ENCODE measurements at regions not wholly inside any gene's neighbourhood (a gene's known extent, or its start where the extent isn't known, plus 50 kb on each side); places are given as distances from the start of the nearest gene placed in this dataset.
"Not testable (repeated sequence)": the region's sequence is repeated elsewhere in the genome, so short reads cannot be mapped to it uniquely, and the experiment has no call there.

GRCh38 chr9:136611606-136612005 is 51.1 kb upstream of the EGFL7 start:
- no peak for DNase-seq

DNA sequence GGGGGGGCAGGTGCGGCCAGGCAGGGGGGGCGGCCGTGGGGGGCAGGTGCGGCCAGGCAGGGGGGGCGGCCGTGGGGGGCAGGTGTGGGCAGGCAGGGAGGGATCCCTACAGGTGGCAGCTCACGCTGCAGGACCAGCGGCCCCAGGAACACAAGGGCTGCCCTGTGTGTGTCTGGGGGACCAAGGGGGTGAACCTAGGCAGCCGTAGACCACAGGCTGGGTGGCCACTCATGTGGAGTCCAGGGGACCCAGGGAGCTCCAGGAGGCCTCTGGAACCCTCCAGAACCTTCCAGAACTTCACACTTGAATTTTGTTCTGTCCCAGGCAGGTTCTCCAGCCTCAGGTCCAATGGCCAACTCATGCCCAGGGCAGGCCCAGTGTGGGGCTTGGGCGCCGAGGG is 51.6 kb upstream of the EGFL7 start:
- no peak for DNase-seq

- no peak for DNase-seq
Measured at GRCh38 chr9:136610426-136610825, 52.3 kb upstream of the EGFL7 start.

- no peak for DNase-seq
Measured at GRCh38 chr9:136609838-136610311, 52.8 kb upstream of the EGFL7 start.

DNA sequence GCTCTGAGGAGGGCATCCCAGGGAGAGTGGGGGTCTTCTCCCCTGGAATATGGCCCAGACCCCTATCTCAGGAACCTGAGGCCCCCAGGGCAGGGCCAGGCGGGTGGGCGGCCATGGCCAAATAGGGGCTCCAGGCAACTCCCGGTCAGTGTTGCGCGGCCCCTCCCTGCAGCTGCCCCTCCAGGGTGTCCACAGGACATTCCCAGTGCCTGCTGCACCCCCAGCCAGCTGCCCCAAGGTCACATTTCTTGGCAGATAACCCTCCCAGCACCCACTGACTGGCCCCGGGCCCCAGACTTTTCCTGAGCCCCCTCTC is 53.6 kb upstream of the EGFL7 start:
- no peak for DNase-seq

DNA sequence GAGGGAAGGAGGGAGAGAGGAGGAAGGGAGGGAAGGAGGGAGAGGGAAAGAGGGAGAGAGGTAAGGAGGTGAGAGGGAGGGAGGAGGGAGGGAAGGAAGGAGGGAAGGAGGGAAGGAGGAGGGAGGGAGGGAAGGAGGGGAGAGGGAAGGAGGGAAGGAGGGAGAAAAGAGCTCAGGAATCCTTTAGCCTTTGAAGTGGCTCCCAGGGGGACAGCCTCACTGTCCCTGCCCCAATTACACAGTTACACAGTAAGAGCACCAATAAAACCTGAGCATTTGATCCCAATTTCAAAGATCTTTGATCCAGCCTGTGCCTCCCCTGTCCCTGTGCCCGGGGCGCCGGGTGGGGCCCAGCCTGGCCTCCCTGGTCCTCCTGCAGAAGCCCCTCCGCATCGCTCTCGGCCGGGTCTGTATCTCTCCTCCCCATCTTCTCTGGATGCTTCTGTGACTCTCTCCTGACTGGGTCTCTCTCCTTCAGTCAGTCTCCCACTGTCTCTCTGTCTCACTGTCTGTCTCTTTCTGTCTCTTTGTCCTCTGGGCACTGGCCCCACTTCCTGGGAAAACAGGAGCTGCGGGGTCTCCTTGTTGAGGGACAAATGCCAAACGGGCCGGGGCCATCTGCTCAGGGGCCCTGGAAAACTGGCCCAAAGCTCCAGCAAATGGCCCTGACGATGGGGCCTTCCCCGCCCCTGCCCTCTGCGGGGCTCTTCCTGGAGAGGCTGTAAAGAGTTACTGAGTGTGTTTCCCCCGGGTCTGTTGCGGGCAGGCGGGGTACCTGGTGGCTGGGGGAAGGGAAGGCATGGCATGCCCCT is 54.2 kb upstream of the EGFL7 start:
- no peak for DNase-seq

- no peak for DNase-seq
Measured at GRCh38 chr9:136607334-136607919, 55.3 kb upstream of the EGFL7 start.

DNA sequence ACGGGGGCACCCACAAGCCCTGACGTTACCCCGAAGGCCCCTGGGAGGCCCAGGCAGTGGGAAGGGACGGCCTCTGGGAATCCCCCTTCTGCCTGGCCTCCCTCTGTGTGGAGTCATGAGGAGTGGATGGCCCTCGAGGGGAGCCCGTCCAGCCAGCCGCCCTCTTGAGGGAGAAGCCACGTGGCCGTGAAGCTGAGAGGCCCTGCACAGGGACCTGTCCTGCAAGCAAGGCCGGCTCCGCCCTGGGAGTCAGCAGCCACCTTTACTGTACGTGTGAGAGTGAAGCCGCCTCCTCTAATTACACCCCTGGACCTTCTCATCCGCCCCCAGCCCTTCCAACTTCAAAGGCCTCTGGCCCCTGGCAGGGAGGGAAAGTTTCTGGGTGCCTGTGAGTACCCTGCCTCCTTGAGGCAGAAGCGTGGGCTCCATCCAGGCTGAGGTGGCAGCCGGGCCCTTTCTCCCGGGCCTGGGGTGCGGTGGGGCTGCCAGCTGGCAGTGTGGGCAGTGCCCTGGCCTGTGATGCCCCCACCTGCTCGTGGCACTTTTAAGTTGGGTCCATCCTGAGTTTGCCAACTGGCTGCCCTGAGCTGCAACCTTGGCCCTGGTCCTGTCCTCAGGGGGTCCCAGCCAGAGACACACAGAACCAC is 55.9 kb upstream of the EGFL7 start:
- no peak for DNase-seq

DNA sequence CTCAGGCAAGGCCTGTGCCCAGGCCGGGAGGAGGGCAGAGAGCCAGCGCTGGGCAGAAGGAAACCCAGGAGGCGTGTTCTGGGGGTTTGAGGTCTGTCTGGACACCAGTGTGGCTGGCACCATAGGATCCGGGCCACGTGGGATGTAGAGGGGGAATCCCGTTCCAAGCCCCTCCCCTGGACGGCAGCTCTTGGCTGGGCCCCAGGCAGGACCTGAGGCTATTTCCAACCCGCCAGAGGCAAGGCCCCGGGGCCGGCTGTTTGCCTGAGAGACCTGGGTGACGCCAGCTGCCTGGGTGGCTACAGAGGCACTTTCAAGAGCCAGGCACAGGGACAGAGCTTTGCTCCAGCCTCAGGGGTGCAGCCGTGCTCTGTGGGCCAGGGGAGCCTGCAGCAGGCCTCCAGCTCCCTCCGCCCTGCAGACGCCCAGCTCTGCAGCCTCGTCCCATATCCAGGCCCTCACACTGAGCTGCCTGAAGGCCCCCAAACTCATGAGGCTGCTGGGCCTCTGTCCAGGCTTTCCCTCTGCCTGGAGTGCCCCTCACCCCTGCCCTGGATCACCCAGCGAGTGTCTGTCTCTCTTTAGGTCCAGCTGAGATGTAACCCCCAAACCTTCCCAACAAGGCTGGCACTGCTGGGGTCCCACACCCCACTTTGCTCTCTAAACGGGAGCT is 56.6 kb upstream of the EGFL7 start:
- DNase-seq: peak in 1 of 2 experiments; percentile 29

DNA sequence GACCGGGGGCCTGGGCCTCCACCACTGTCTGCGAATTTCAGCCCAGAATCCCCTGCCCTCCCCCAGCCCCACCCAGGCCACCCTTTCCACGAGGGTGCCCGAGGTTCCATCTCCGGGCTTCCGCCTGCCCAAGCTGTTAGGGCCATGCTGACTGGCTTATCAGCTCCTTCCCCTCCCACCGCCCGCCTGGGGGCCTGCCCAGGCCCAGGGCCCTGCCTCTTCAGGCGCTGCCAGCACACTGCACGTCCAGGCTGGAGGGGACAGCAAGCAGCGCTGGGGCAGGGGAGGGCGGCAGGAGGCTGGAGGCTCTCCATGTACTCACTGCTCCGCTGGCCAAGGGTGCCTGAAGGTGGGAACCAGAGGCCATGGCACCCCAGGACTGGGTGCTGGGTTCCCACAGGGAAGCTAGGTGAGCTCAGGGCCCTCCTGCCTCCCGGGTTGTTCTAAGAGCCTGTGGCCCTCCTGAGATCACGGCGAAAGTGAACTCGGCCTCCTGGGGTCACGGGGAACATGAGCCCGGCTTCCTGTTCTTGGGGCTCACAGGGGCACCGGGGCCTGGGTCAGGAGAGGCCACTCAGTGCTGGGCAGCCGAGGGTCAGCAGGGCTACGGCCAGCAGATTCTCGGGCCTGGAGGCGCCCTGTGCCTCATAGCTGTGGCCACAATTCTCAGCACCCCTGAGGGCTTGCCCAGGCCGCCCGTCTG is 57.7 kb upstream of the EGFL7 start:
- DNase-seq: no peak

- no peak for DNase-seq
Measured at GRCh38 chr9:136603901-136604814, 58.3 kb upstream of the NOTCH1 start.

DNA sequence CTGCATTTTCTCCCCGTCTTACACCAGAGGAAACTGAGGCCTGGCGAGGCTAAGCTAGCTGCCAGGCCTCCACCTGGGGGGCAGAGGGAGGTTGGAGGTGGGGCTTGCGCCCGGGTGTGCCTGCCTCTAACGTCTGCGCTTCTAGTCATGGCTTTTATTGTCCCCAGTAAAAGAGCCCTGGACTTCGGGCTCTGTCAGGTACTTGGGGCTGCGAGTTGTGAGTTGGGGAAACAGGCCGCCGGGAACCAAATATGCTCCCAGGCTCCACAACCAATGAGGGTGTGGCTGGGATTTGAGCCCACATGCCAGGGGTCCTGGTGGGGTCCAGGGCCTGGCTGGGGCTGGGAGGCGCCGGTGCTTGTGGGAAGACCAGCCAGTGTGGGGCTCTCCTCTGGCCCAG is 57.4 kb upstream of the NOTCH1 start:
- no peak for DNase-seq

DNA sequence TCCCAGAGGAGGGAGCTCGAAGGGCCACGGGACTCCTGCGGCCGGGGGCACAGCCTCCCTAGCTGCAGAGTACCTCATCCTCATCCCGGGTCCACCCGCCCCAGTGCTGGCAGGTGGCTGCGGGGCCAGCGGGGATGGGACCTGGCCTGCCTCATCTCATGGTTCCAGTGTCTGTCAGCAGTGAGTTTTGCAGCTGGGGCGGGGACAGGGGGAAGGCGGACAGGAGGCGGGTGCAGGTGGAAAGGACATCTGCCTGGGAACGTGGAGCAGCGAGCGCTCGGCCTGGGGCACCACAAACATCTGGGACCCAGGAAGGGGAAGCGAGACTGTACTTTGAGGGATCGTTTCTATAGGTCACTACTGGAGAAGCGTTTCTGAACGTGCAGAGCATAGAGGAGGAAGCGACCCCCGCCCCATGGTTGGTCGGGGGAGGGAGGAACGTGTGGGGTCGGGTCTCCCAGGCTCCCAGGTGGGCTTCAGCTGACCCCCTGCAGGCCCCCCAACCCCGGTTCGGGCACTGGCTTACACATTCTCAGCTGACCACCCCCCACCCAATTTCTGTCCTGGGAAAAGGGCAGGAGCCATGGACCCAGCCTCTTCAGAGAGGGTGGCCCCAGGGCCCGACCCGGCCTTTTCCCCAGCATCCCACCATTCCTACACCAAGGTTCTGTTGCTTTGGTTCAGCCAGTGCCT is 56.5 kb upstream of the NOTCH1 start:
- no peak for DNase-seq

- DNase-seq: not testable (repeated sequence)
Measured at GRCh38 chr9:136601250-136601973, 55.6 kb upstream of the NOTCH1 start.

- no peak for DNase-seq
Measured at GRCh38 chr9:136599811-136600660, 54.2 kb upstream of the NOTCH1 start.

- DNase-seq: no peak
Measured at GRCh38 chr9:136599074-136599531, 53.3 kb upstream of the NOTCH1 start.

DNA sequence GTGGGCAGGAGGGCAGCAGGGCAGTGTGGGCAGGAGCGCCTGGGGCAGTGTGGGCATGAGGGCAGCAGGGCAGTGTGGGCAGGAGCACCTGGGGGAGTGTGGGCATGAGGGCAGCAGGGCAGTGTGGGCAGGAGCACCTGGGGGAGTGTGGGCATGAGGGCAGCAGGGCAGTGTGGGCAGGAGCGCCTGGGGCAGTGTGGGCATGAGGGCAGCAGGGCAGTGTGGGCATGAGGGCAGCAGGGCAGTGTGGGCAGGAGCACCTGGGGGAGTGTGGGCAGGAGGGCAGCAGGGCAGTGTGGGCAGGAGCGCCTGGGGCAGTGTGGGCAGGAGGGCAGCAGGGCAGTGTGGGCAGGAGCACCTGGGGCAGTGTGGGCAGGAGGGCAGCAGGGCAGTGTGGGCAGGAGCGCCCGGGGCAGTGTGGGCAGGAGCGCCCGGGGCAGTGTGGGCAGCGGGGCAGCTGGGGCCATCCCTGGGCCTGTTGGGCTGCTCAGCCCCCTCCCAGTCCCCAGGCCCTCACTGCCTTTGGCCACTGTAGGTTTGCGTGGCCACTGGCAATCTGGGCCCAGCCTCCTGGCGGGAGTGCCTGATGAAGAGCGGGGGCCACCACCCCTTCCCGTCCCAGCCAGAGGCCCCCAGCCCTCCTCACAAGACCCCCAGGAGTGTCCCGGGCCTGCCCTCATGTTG is 52.7 kb upstream of the NOTCH1 start:
- DNase-seq: not testable (repeated sequence)

DNA sequence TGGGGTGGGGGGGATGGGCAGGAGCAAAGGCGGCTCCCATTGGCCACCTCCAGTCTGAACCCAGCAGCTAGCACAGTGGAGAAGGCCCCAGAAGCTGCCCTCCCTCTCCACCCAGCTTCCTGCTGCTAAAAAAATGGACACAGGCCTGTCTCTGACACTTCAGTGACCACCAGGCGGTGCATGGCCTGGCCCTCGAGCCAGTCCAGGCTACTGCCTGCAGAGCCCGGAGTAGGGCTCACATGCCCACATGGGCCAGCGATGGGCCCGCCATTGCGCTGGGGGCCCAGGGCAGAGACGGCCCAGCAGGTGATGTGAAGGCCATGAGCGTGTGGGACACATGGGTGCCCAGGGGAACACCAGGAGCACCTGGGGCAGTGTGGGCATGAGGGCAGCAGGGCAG is 52.1 kb upstream of the NOTCH1 start:
- DNase-seq: no peak
